H1 (cell line): ENCODE measurements at regions not wholly inside any gene's neighbourhood (a gene's known extent, or its start where the extent isn't known, plus 50 kb on each side); places are given as distances from the start of the nearest gene placed in this dataset.

Experiments
- CTCF ChIA-PET: fragments of 300-600 bp; sonication (Branson Sonifier 250); formaldehyde crosslinking; loops from one replicate; lab custom pipeline; 2021; ENCODE audit not compliant: partially characterized antibody; lab: Charles Lee
- POLR2A ChIA-PET: fragments of 300-600 bp; sonication (Branson Sonifier 250); formaldehyde crosslinking; loops from one replicate; lab custom pipeline; 2021; ENCODE audit warnings: inconsistent platforms; ENCODE audit not compliant: partially characterized antibody; lab: Charles Lee
- DNase-seq, 2 experiments: peaks; one replicate each; pipeline versions ENCODE4 v3.0.0 to v3.0.0-alpha.2; 2010 to 2022; ENCODE audit warnings: low spot score in 2 of 2, low read depth in 1 of 2, mixed read lengths in 1 of 2
- FAIRE-seq: peaks from 2 replicates; lab custom pipeline; 2011; peaks lifted over from hg19 to GRCh38; lab: Jason Lieb, UNC
- H2AFZ ChIP-seq: 2 replicates; pipeline ENCODE4 v1.8.1; 2012; ENCODE audit warnings: low read length, inconsistent platforms
- H2AK5ac ChIP-seq: 2 replicates; pipeline ENCODE4 v1.6.1; 2013; ENCODE audit warnings: low read depth, low read length
- H2BK120ac ChIP-seq: replicated peaks from 2 replicates; pipeline ENCODE3; 2013; ENCODE audit warnings: low read depth, low read length, inconsistent platforms
- H2BK12ac ChIP-seq: 2 replicates; pipeline ENCODE4 v1.6.1; 2013; ENCODE audit warnings: low read depth, low read length
- H2BK15ac ChIP-seq: 2 replicates; pipeline ENCODE4 v1.6.1; 2013; ENCODE audit warnings: low read length
- H2BK20ac ChIP-seq: 2 replicates; pipeline ENCODE4 v1.6.1; 2013; ENCODE audit warnings: low read length
- H2BK5ac ChIP-seq: 2 replicates; pipeline ENCODE4 v1.6.1; 2013; ENCODE audit warnings: low read depth, low read length
- H3K14ac ChIP-seq: 2 replicates; pipeline ENCODE4 v1.6.1; 2013; ENCODE audit warnings: inconsistent platforms; ENCODE audit not compliant: insufficient read length
- H3K18ac ChIP-seq: 2 replicates; pipeline ENCODE4 v1.6.1; 2013; ENCODE audit warnings: low read length; ENCODE audit errors: extremely low read depth
- H3K23ac ChIP-seq: 2 replicates; pipeline ENCODE4 v1.6.1; 2013; ENCODE audit warnings: inconsistent platforms; ENCODE audit not compliant: insufficient read length
- H3K23me2 ChIP-seq: 2 replicates; pipeline ENCODE4 v1.6.1; 2013; ENCODE audit warnings: low read depth, low read length
- H3K27ac ChIP-seq: 2 replicates; pipeline ENCODE4 v1.6.1; 2011; ENCODE audit warnings: low read depth, low read length, inconsistent platforms
- H3K27me3 ChIP-seq, 4 experiments: replicated peaks in 1 of 4; 1 replicate in 1 of 4; 2 replicates in 3 of 4; pipeline versions ENCODE4 v1.6.1 to v1.8.1; 2011 to 2013; ENCODE audit warnings: low read length in 3 of 4, mild to moderate bottlenecking in 3 of 4, inconsistent platforms in 2 of 4, mixed read lengths in 2 of 4, moderate library complexity in 1 of 4; ENCODE audit not compliant: control insufficient read depth in 3 of 4, insufficient read depth in 3 of 4; ENCODE audit errors: extremely low read depth in 1 of 4
- H3K36me3 ChIP-seq, 4 experiments: 2 replicates each; pipeline versions ENCODE4 v1.6.1 to v1.8.1; 2011 to 2013; ENCODE audit warnings: mild to moderate bottlenecking in 4 of 4, low read length in 3 of 4, moderate library complexity in 2 of 4, control low read depth in 1 of 4, inconsistent platforms in 1 of 4; ENCODE audit not compliant: insufficient read depth in 4 of 4, control insufficient read depth in 2 of 4
- H3K4ac ChIP-seq: replicated peaks from 2 replicates; pipeline ENCODE3; 2013; ENCODE audit warnings: low read length, low read depth, mixed read lengths, inconsistent platforms; ENCODE audit not compliant: insufficient read length
- H3K4me1 ChIP-seq, 4 experiments: replicated peaks in 1 of 4; 1 replicate in 1 of 4; 2 replicates in 3 of 4; pipeline versions ENCODE4 v1.6.1 to v1.8.1; 2011 to 2013; ENCODE audit warnings: low read length in 3 of 4, inconsistent platforms in 2 of 4, mixed read lengths in 1 of 4; ENCODE audit not compliant: insufficient read depth in 4 of 4, control insufficient read depth in 3 of 4
- H3K4me2 ChIP-seq, 2 experiments: 2 replicates each; pipeline versions ENCODE4 v1.6.1 to v1.8.1; 2011 to 2013; ENCODE audit warnings: low read depth in 2 of 2, low read length in 2 of 2, control low read depth in 1 of 2, inconsistent platforms in 1 of 2, mild to moderate bottlenecking in 1 of 2; ENCODE audit not compliant: insufficient read depth in 1 of 2
- H3K4me3 ChIP-seq, 4 experiments: fragments of 200-600, 300-600 bp in 1 of 4; sonication (generic), shearing (Covaris generic), sonication (Bioruptor Twin) in 1 of 4; 2 replicates each; pipeline versions ENCODE4 v1.5.1 to v1.8.1; 2011 to 2016; ENCODE audit warnings: low read length in 4 of 4, low read depth in 3 of 4, control low read depth in 2 of 4, inconsistent platforms in 2 of 4, mild to moderate bottlenecking in 2 of 4, mixed read lengths in 1 of 4, moderate library complexity in 1 of 4; ENCODE audit not compliant: insufficient read depth in 2 of 4; ENCODE audit errors: extremely low read depth in 1 of 4
- H3K56ac ChIP-seq: replicated peaks from 2 replicates; pipeline ENCODE3; 2013; ENCODE audit warnings: low read depth, mild to moderate bottlenecking, mixed read lengths, low read length, inconsistent platforms; ENCODE audit not compliant: insufficient read length
- H3K79me1 ChIP-seq: 2 replicates; pipeline ENCODE4 v1.6.1; 2013; ENCODE audit warnings: low read depth, low read length, control low read depth
- H3K79me2 ChIP-seq, 2 experiments: 2 replicates each; pipeline versions ENCODE4 v1.6.1 to v1.8.1; 2012 to 2013; ENCODE audit warnings: low read length in 2 of 2, mild to moderate bottlenecking in 2 of 2, inconsistent platforms in 1 of 2; ENCODE audit not compliant: insufficient read depth in 2 of 2, control insufficient read depth in 1 of 2
- H3K9ac ChIP-seq, 4 experiments: replicated peaks in 1 of 4; 1 replicate in 1 of 4; 2 replicates in 3 of 4; pipeline versions ENCODE4 v1.6.1 to v1.8.1; 2011 to 2013; ENCODE audit warnings: low read depth in 3 of 4, low read length in 3 of 4, control low read depth in 2 of 4, mild to moderate bottlenecking in 2 of 4, moderate library complexity in 2 of 4, inconsistent platforms in 1 of 4; ENCODE audit errors: extremely low read depth in 1 of 4
- H3K9me3 ChIP-seq, 2 experiments: 2 replicates each; pipeline versions ENCODE4 v1.6.1 to v1.8.1; 2012 to 2013; ENCODE audit warnings: mild to moderate bottlenecking in 2 of 2, moderate library complexity in 2 of 2, control low read depth in 1 of 2, inconsistent platforms in 1 of 2, low read depth in 1 of 2, low read length in 1 of 2, mixed read lengths in 1 of 2; ENCODE audit not compliant: insufficient read depth in 2 of 2
- H4K20me1 ChIP-seq, 2 experiments: replicated peaks in 1 of 2; 2 replicates each; pipeline versions ENCODE3 to v1.8.1; 2011 to 2013; ENCODE audit warnings: inconsistent platforms in 2 of 2, low read length in 2 of 2, mild to moderate bottlenecking in 1 of 2; ENCODE audit not compliant: insufficient read depth in 2 of 2, control insufficient read depth in 1 of 2
- H4K5ac ChIP-seq: 2 replicates; pipeline ENCODE4 v1.6.1; 2013; ENCODE audit warnings: low read length, low read depth, mixed read lengths, inconsistent platforms; ENCODE audit not compliant: insufficient read length
- H4K8ac ChIP-seq: 2 replicates; pipeline ENCODE4 v1.8.0; 2013; ENCODE audit warnings: mild to moderate bottlenecking, moderate library complexity, low read length, inconsistent platforms; ENCODE audit not compliant: insufficient read depth; ENCODE audit errors: extremely low read depth
- H4K91ac ChIP-seq: replicated peaks from 2 replicates; pipeline ENCODE3; 2013; ENCODE audit warnings: low read length, mixed read lengths, inconsistent platforms; ENCODE audit not compliant: insufficient read length
- TAF7 ChIP-seq: optimal IDR thresholded peaks from 2 replicates; pipeline ENCODE3; 2011; ENCODE audit warnings: low read depth, mild to moderate bottlenecking, inconsistent platforms, low read length, moderate library complexity, borderline replicate concordance
- YY1 ChIP-seq: IDR thresholded peaks from 2 replicates; pipeline ENCODE4 v1.6.1; 2011; ENCODE audit warnings: low read depth, mild to moderate bottlenecking, low read length
- WGBS, 2 experiments: shearing (Covaris generic) in 1 of 2; methylation state at CpG; one replicate each; pipeline versions ENCODE4 v1.1.6 to v1.1.7; 2013 to 2015; ENCODE audit warnings: low lambda C conversion rate in 2 of 2, mixed read lengths in 2 of 2, inconsistent platforms in 1 of 2, low coverage in 1 of 2, missing lambda C conversion rate in 1 of 2; ENCODE audit not compliant: insufficient replicate concordance in 2 of 2, insufficient coverage in 1 of 2, insufficient read length in 1 of 2; ENCODE audit errors: extremely low coverage in 1 of 2, missing lambda C conversion rate in 1 of 2; 5-methylcytosine and 5-hydroxymethylcytosine counted together

DNA sequence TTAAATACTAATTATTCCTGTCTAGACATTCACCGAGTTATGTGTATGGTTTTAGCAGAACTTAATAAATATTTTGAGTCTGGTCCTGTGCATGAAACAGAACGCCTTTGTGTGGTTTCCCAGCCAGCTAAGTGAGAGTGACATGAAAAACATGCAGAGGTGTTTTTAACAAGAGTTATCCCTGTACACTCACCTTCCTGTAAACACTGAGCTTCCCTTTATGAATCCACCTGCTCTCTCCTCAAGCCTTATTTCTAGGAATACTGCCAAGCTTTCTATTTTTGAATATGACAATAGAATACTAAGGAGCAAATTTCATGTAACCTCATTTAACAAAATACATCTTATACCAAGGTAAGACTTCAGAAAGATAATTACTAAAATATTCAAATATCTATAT is 270.3 kb upstream of the CTSO start:
- 87% methylated on average over 2 of the region's 2 CpGs; no CpG with 5 or more reads in 1 of the 2 experiments for whole genome bisulfite sequencing, 2 experiments
- H2AFZ ChIP-seq = no peak overlapping the region
- POLR2A ChIA-PET = no interaction called here

More for the DNA sequence above, 270.3 kb upstream of the CTSO start:
- no peaks in the 10 kb centered on the region for H4K20me1 ChIP-seq
- H2BK5ac ChIP-seq = no peak overlapping the region
- H2BK120ac ChIP-seq = no peak overlapping the region
- no peak overlapping the region for H3K27ac ChIP-seq
- no peak overlapping the region for H3K56ac ChIP-seq
- no peaks in the 10 kb centered on the region for H3K4me1 ChIP-seq
- no peaks in the 10 kb centered on the region for H3K27me3 ChIP-seq
- no peak overlapping the region for H4K8ac ChIP-seq
- H3K14ac ChIP-seq = no peak overlapping the region
- H2BK15ac ChIP-seq = no peak overlapping the region
- H2BK12ac ChIP-seq = no peak overlapping the region
- H3K4me3 ChIP-seq = no peak overlapping the region
- H3K4ac ChIP-seq = no peak overlapping the region
- H2AK5ac ChIP-seq = no peak overlapping the region
- no peak for DNase-seq
- no peak overlapping the region for H4K91ac ChIP-seq
- no peaks in the 10 kb centered on the region for H3K23me2 ChIP-seq
- H4K5ac ChIP-seq = no peak overlapping the region
- H3K4me2 ChIP-seq = no peak overlapping the region
- no peaks in the 10 kb centered on the region for H3K36me3 ChIP-seq
- peaks cover 0 to 6% of the 10 kb centered on the region in 2 experiments; a peak in 2 of 4 replicates for H3K9me3 ChIP-seq
- H2BK20ac ChIP-seq = no peak overlapping the region
- TF ChIP-seq TAF7 (no peak), YY1 (no peak)
- TF ChIP-seq, all 59 proteins: peak for 0
- Histone ChIP-seq H3K18ac (no peak overlapping the region), H3K79me1 (no peaks in the 10 kb centered on the region), H3K9ac (no peak overlapping the region), H3K23ac (no peak overlapping the region), H3K79me2 (no peaks in the 10 kb centered on the region)
- no peak for FAIRE-seq
- CTCF ChIA-PET = interaction anchor here (0.6 kb wide), 1 partner anchor 426 kb away, joined by 3 read pairs; no protein-coding TSS in a partner anchor
